Large intestine (tissue), 3 donors: ENCODE measurements at regions not wholly inside any gene's neighbourhood (a gene's known extent, or its start where the extent isn't known, plus 50 kb on each side); places are given as distances from the start of the nearest gene placed in this dataset.

Source experiments
- DNase-seq, 2 donors: peaks; one replicate each; pipeline versions ENCODE4 v3.0.0 to v3.0.0-alpha.2; 2013
- H3K27ac ChIP-seq: one replicate; pipeline ENCODE4 v1.5.1; 2013; ENCODE audit warnings: low read length
- H3K27me3 ChIP-seq: 2 replicates; pipeline ENCODE4 v1.6.1; 2013; ENCODE audit warnings: low read length; ENCODE audit not compliant: control insufficient read depth, insufficient read depth
- H3K36me3 ChIP-seq: 2 replicates; pipeline ENCODE4 v1.6.1; 2013; ENCODE audit warnings: low read length; ENCODE audit not compliant: control insufficient read depth, insufficient read depth
- H3K4me1 ChIP-seq: one replicate; pipeline ENCODE4 v1.6.1; 2013; ENCODE audit warnings: low read length; ENCODE audit not compliant: control insufficient read depth, insufficient read depth
- H3K4me3 ChIP-seq: one replicate; pipeline ENCODE4 v1.5.1; 2013; ENCODE audit warnings: low read length
- H3K9me3 ChIP-seq: one replicate; pipeline ENCODE4 v1.6.1; 2013; ENCODE audit warnings: mild to moderate bottlenecking, low read depth, low read length, moderate library complexity; ENCODE audit not compliant: control insufficient read depth
- WGBS: methylation state at CpG from one replicate; pipeline ENCODE4 v1.1.5; 2013; ENCODE audit warnings: low lambda C conversion rate; ENCODE audit not compliant: insufficient coverage; 5-methylcytosine and 5-hydroxymethylcytosine counted together

DNA sequence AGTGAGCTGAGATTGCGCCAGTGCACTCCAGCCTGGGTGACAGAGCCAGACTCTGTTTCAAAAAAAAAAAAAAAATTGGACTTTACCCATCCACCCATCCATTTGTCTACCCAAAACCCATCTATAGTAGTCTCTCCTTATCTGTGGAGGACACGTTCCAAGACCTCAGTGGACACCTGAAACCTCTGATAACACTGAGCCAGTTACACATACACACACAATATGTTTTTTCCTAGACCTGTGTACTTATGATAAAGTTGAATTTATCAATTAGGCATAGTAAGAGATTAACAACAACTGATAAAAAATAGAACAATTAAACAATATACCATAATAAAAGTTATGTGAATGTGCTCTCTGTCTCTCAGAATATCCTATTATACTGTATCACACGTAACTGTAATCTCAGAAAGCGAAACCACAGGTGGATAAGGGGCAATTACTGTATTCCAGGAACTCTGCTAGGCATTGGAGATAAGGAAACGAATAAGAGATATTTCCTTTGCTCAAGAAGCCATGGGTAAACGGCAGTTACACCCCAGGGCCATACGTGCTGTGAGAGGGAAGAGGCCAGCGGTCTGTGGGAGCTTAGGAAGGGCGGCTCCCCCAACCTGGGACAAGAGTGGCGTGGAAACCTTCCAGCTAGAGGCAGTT lies 84.2 kb upstream of the DISP3 start:
- Histone ChIP-seq H3K36me3 (no peaks in the 10 kb centered on the region), H3K4me1 (peaks cover 7% of the 10 kb centered on the region), H3K27me3 (peaks cover 58% of the 10 kb centered on the region), H3K27ac (no peak overlapping the region), H3K4me3 (no peak overlapping the region), H3K9me3 (no peaks in the 10 kb centered on the region)
- peak; percentile 74 to 93 for DNase-seq
- 0% methylated on average over 1 of the region's 10 CpGs for WGBS

DNA sequence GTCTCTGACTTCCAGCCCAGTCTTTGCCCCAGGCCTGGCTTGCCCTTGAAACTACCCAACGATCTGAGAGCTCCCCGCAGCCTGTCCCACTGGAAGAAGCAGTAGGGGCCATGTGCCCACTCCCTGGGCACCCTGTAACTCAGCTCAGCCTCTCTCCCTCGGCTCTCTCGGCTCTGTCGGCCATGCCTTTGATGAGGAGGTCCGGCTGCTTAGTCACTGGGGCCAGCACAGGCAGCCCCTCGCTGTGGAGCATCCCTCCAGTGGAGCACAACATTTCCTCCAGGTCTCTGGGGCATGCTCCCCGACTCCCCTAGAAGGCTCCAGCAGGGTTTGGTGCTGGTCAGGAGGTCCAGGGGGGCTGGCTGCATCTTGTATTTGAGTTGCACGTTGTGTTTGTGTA lies 83.3 kb upstream of the DISP3 start:
- Histone ChIP-seq H3K9me3 (no peaks in the 10 kb centered on the region), H3K4me1 (peaks cover 7% of the 10 kb centered on the region), H3K27ac (no peak overlapping the region), H3K36me3 (no peaks in the 10 kb centered on the region), H3K27me3 (peaks cover 58% of the 10 kb centered on the region), H3K4me3 (no peak overlapping the region)
- DNase-seq: no peak
- WGBS: no CpG with 5 or more reads among the region's 9 CpGs

DNA sequence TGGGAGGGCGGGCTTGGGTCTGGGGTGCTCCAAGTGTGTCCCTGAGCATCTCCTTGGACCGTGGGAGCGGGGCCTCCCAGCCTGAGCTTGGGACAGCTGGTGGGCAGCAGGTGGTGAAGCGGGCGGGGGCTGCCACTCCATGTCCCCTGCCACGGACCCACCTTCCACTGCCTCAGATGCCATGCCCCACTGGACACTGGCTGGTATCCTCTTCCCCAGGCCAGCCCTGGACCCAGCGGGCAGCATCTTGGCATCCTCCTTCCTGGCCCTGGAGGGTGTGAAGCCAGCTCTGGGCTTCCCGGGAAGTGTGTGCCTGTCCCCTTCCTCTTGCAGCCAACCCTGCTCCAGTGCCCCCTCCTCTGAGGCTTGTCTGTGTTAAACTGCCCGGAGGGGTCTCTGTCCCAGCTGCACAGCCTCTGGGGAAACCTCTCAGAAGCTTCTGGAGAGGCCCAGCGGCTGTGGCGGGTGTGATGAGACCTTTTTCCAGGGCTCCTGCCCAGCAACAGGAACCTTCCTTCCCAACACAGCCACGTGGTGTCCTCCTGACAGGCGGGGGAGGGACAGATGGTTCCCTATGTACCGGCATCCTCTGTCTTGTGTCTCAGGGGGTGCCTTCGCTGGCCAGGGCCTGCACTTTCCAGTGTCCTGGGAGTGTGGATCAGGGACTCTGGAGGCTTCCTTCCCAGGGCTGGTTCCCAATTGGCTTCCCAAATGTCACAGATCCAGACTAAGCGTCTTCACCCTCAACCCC lies 81.6 kb upstream of the DISP3 start:
- H3K4me3 ChIP-seq: no peak overlapping the region
- DNase-seq: no peak
- no peaks in the 10 kb centered on the region for H3K9me3 ChIP-seq
- peaks cover 50% of the 10 kb centered on the region for H3K27me3 ChIP-seq
- WGBS: no CpG with 5 or more reads among the region's 16 CpGs
- no peaks in the 10 kb centered on the region for H3K36me3 ChIP-seq
- no peak overlapping the region for H3K27ac ChIP-seq
- peaks cover 7% of the 10 kb centered on the region for H3K4me1 ChIP-seq

DNA sequence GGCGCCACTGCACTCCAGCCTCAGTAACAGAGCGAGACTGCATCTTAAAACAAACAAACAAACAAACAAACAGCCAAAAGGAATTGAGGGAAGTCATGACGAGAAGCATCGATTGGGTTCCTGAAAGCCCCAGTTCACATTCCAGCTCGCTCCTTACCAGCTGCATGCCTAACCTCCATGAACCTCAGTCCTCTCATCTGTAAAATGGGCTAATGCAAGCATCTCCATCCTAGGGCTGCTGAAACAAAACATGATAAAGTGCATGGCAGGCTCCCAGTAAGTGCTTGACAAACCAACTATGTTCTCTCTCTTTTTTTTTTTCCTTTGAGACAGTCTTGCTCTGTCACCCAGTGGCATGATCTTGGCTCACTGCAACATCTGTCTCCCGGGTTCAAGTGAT lies 79.7 kb upstream of the DISP3 start:
- no CpG with 5 or more reads among the region's 6 CpGs for WGBS
- peaks cover 45% of the 10 kb centered on the region for H3K27me3 ChIP-seq

DNA sequence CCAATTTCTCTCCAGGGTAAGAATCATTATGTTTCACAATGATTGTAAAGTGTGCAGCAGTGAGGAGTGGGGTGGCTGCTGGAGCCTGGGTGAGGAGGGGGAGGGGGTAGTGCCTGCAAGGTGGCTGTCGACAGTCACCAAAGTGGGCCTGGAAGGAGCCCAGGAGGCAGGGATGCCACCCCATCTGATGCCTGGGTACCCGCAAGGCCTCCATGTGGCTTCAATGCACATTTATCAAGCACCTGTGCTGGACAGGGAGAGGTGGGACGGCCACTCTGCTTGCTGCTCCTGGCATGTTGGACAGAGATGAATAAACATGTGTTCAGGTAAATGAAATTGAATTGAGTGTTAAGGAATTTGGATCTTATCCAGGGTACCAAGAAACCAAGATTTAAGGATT lies 78.8 kb upstream of the DISP3 start:
- H3K27me3 ChIP-seq: peaks cover 45% of the 10 kb centered on the region
- H3K9me3 ChIP-seq: no peaks in the 10 kb centered on the region
- H3K4me3 ChIP-seq: no peak overlapping the region
- no peak for DNase-seq
- peaks cover 5% of the 10 kb centered on the region for H3K4me1 ChIP-seq
- WGBS: no CpG with 5 or more reads among the region's 3 CpGs
- no peaks in the 10 kb centered on the region for H3K36me3 ChIP-seq
- no peak overlapping the region for H3K27ac ChIP-seq

More for the DNA sequence above, 79.7 kb upstream of the DISP3 start:
- H3K27ac ChIP-seq: no peak overlapping the region
- H3K4me3 ChIP-seq: no peak overlapping the region
- H3K36me3 ChIP-seq: no peaks in the 10 kb centered on the region
- no peaks in the 10 kb centered on the region for H3K9me3 ChIP-seq
- peaks cover 7% of the 10 kb centered on the region for H3K4me1 ChIP-seq
- no peak for DNase-seq

DNA sequence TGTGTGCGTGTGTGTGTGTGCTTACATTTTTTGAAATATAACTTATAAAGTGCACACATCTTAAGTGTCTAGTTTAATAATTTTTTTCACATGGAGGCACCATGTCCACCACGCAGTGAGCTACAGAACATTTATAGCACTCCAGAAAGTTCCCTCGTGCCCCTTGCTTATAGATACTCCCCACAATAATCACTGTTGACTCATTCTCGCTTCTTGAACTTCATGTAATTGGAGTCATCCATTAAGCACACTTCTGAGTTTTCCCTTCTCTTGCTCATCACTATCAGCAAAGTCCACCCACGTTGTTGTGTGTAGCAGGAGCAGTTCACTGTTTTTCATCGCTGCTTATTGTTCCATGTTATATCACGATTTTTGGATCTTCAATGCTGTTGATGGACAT lies 78.4 kb upstream of the DISP3 start:
- 100% methylated on average over 1 of the region's 7 CpGs for WGBS
- no peaks in the 10 kb centered on the region for H3K36me3 ChIP-seq
- H3K27ac ChIP-seq: no peak overlapping the region
- peaks cover 1% of the 10 kb centered on the region for H3K4me1 ChIP-seq
- H3K4me3 ChIP-seq: no peak overlapping the region
- peaks cover 42% of the 10 kb centered on the region for H3K27me3 ChIP-seq
- no peaks in the 10 kb centered on the region for H3K9me3 ChIP-seq
- DNase-seq: no peak

DNA sequence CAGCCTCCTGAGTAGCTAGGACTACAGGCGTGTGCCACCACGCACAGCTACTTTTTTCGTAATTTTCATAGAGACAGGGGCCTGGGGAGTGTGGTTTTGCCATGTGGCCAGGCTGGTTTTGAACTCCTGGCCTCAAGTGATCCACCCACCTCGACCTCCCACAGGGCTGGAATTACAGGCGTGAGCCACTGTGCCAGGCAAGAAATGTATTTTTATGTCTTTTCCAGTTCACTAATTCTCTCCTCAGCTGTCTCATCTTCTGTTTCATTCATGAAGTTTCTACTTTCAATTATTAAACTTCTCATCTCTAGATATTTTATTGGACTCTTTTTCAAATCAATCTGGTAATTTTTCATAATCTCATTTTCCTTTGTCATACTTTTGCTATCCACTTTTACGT lies 72.1 kb upstream of the DISP3 start:
- no peak for DNase-seq
- Histone ChIP-seq H3K4me1 (no peaks in the 10 kb centered on the region), H3K36me3 (no peaks in the 10 kb centered on the region), H3K9me3 (no peaks in the 10 kb centered on the region), H3K27ac (no peak overlapping the region), H3K27me3 (peaks cover 27% of the 10 kb centered on the region), H3K4me3 (no peak overlapping the region)
- WGBS: 85% methylated on average over 2 of the region's 6 CpGs

DNA sequence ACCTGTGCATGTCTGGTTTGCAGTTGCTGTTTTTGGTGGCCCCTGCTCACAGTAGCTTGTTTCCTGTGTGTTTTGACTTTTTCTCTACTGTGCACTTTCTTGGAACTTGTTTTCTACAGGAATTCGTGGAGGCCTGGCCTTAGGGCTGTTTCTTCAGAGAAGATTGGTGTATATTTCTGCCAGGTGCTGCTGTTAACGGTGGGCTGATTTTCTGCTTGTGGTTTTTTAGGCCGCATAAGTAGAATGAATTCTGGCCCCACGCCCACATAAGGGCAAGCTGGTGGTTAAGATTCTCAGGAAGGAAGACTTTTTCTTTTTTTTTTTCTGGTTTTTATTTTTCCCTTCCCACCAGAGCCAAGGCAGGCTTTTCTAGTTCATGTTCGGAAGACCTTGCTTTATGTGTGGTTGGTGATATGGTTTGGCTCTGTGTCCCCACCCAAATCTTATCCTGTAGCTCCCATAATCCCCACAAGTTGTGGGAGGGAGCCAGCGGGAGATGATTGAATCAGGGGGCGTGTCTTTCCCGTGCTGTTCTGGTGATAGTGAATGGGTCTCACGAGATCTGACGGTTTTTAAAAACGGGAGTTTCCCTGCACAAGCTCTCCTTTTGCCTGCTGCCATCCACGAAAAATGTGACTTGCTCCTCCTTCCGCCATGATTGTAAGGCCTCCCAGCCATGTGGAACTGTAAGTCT lies 71.5 kb upstream of the DISP3 start:
- DNase-seq: no peak
- no CpG with 5 or more reads among the region's 13 CpGs for WGBS

DNA sequence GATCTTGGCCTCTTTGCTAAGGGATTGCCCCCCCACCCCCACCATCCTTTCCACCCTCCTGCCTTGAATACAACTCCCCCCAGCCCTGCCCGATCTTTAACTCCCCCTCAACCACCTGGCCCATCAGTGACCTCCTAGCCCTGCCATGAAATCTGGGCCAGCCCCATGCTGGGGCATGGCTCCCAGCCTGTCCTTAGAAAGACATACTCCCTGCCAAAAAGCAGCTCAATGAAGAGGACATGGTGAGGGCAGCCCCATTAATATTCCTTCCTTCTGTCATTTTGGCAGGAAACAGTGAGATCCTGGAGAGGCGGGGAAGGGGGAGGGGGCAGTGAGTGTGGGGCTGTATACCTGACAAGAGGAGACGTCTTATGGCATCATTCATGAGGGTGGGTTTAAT lies 66.8 kb upstream of the DISP3 start:
- no peaks in the 10 kb centered on the region for H3K4me1 ChIP-seq
- no peaks in the 10 kb centered on the region for H3K36me3 ChIP-seq
- no peak overlapping the region for H3K27ac ChIP-seq
- no peaks in the 10 kb centered on the region for H3K9me3 ChIP-seq
- no CpG with 5 or more reads among the region's 3 CpGs for WGBS
- H3K4me3 ChIP-seq: no peak overlapping the region
- DNase-seq: no peak
- peaks cover 45% of the 10 kb centered on the region for H3K27me3 ChIP-seq

More for the DNA sequence above, 71.5 kb upstream of the DISP3 start:
- H3K4me3 ChIP-seq: no peak overlapping the region
- H3K27ac ChIP-seq: no peak overlapping the region
- no peaks in the 10 kb centered on the region for H3K4me1 ChIP-seq
- H3K36me3 ChIP-seq: no peaks in the 10 kb centered on the region
- peaks cover 24% of the 10 kb centered on the region for H3K27me3 ChIP-seq
- no peaks in the 10 kb centered on the region for H3K9me3 ChIP-seq

DNA sequence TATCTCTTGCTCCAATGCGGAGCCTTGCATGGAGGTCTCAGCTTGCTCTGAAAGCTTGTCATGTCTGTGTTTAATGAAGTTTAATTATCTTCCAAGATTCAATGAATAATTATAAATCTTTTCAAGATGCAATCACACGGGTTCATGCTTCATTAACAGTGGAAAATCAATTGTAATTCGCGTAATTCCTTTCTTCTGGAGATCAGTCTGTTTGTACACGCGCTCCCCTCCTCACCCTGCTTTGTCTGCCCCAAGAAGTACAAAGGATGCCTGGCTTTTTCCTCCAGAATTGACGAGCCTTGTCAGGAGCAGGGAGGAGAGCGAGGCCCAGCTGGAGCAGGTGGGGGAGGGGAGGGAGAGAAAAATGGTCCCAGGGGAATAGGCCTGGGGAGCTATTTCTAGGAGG lies 65.0 kb upstream of the DISP3 start:
- no peaks in the 10 kb centered on the region for H3K36me3 ChIP-seq
- no peak overlapping the region for H3K4me3 ChIP-seq
- no CpG with 5 or more reads among the region's 8 CpGs for WGBS
- peaks cover 44% of the 10 kb centered on the region for H3K27me3 ChIP-seq
- H3K27ac ChIP-seq: no peak overlapping the region
- no peaks in the 10 kb centered on the region for H3K9me3 ChIP-seq
- DNase-seq: peak in 1 of 2 donors; percentile 8
- H3K4me1 ChIP-seq: no peaks in the 10 kb centered on the region
